K562 (cell line): ENCODE measurements at regions not wholly inside any gene's neighbourhood (a gene's known extent, or its start where the extent isn't known, plus 50 kb on each side); places are given as distances from the start of the nearest gene placed in this dataset.
"Not testable (repeated sequence)": the region's sequence is repeated elsewhere in the genome, so short reads cannot be mapped to it uniquely, and the experiment has no call there.

Experiments used
- ATAC-seq: fragments of 200-7000 bp; cut with Tn5 transposase; 3 replicates; pipeline ENCODE4 v1.9.1; 2020; ENCODE audit warnings: moderate library complexity
- BruUV-seq: library from RNA; stranded (reverse); fragments of 400-500 nt; replicated peaks from 2 replicates; lab custom pipeline; 2021; lab: Mats Ljungman, UMichigan
- CTCF ChIA-PET: fragments of 300-600 bp; formaldehyde crosslinking; extraction: SDS; loops from one replicate; lab custom pipeline; 2021; ENCODE audit warnings: low intra/inter-chr PET ratio; lab: Yijun Ruan, JAX
- POLR2A ChIA-PET: fragments of 300-600, 350-650 bp; sonication (Branson Sonifier 250); formaldehyde crosslinking; extraction: SDS; loops from one replicate; lab custom pipeline; 2021; ENCODE audit warnings: antibody characterized with exemption, inconsistent platforms; lab: Yijun Ruan, JAX
- DNase-seq, 4 experiments: peaks; one replicate each; pipeline versions ENCODE4 v3.0.0 to v3.0.0-alpha.2; 2011 to 2018; ENCODE audit warnings: low spot score in 3 of 4, mixed read lengths in 3 of 4; ENCODE audit errors: extremely low read depth in 1 of 4
- FAIRE-seq: peaks from 2 replicates; lab custom pipeline; 2011; peaks lifted over from hg19 to GRCh38; lab: Jason Lieb, UNC
- H2AFZ ChIP-seq: 2 replicates; pipeline ENCODE4 v1.6.0; 2011; ENCODE audit warnings: low read depth, low read length, control low read depth, inconsistent platforms
- H3K27ac ChIP-seq: fragments of 200-600 bp; 3 replicates; pipeline ENCODE4 v1.8.0; 2011; ENCODE audit warnings: low read depth, mild to moderate bottlenecking, control low read depth, inconsistent platforms, low read length, moderate library complexity, mixed read lengths; ENCODE audit errors: extremely low read depth
- H3K27me3 ChIP-seq, 2 experiments: fragments of 300-600 bp in 1 of 2; 2 replicates in 1 of 2; 3 replicates in 1 of 2; pipeline versions ENCODE4 v1.6.0 to v1.8.0; 2011; ENCODE audit warnings: inconsistent platforms in 2 of 2, low read length in 2 of 2, mild to moderate bottlenecking in 1 of 2, mixed read lengths in 1 of 2, moderate library complexity in 1 of 2; ENCODE audit not compliant: control insufficient read depth in 2 of 2, insufficient read depth in 2 of 2
- H3K36me3 ChIP-seq: fragments of 300-600 bp; 3 replicates; pipeline ENCODE4 v1.8.0; 2011; ENCODE audit warnings: mild to moderate bottlenecking, low read length, inconsistent platforms; ENCODE audit not compliant: control insufficient read depth, insufficient read depth
- H3K4me1 ChIP-seq, 2 experiments: fragments of 200-600 bp in 1 of 2; replicated peaks in 1 of 2; 2 replicates in 1 of 2; 3 replicates in 1 of 2; pipeline versions ENCODE4 v1.5.1 to v1.8.0; 2011; ENCODE audit warnings: inconsistent platforms in 2 of 2, low read length in 2 of 2, mild to moderate bottlenecking in 1 of 2, mixed read lengths in 1 of 2, moderate library complexity in 1 of 2; ENCODE audit not compliant: control insufficient read depth in 2 of 2, insufficient read depth in 2 of 2
- H3K4me2 ChIP-seq: 2 replicates; pipeline ENCODE4 v1.6.1; 2011; ENCODE audit warnings: low read length, control low read depth, inconsistent platforms, mixed read lengths; ENCODE audit not compliant: insufficient read depth
- H3K4me3 ChIP-seq: fragments of 200-600 bp; sonication (generic), shearing (Covaris generic); 2 replicates; pipeline ENCODE4 v1.5.1; 2016; ENCODE audit warnings: control low read depth, inconsistent platforms
- H3K79me2 ChIP-seq: fragments of 200-600 bp; 3 replicates; pipeline ENCODE4 v1.8.0; 2011; ENCODE audit warnings: low read length, inconsistent platforms; ENCODE audit not compliant: control insufficient read depth, insufficient read depth
- H3K9ac ChIP-seq, 2 experiments: 2 replicates each; pipeline versions ENCODE4 v1.6.0 to v1.6.1; 2011; ENCODE audit warnings: low read depth in 2 of 2, low read length in 2 of 2, control low read depth in 1 of 2, inconsistent platforms in 1 of 2, mild to moderate bottlenecking in 1 of 2, mixed read lengths in 1 of 2; ENCODE audit not compliant: insufficient read depth in 1 of 2
- H3K9me1 ChIP-seq: one replicate; pipeline ENCODE4 v1.6.0; 2011; ENCODE audit warnings: inconsistent platforms, mild to moderate bottlenecking, low read length, moderate library complexity; ENCODE audit not compliant: control insufficient read depth, insufficient read depth
- H3K9me3 ChIP-seq: replicated peaks from 2 replicates; pipeline ENCODE4 v1.5.1; 2011; ENCODE audit warnings: low read depth, low read length, inconsistent platforms; ENCODE audit not compliant: control insufficient read depth, insufficient read depth
- H4K20me1 ChIP-seq: replicated peaks from 2 replicates; pipeline ENCODE4 v1.6.1; 2011; ENCODE audit warnings: low read length, inconsistent platforms, mixed read lengths; ENCODE audit not compliant: control insufficient read depth, insufficient read depth
- WGBS: fragments of 100-300 bp; shearing (Covaris generic); methylation state at CpG from one replicate; pipeline ENCODE4 v1.1.6; 2016; ENCODE audit warnings: low coverage, mixed read lengths; ENCODE audit not compliant: insufficient coverage; ENCODE audit errors: missing lambda C conversion rate; 5-methylcytosine and 5-hydroxymethylcytosine counted together
- in situ Hi-C: fragments of 300-500 bp; cut with MboI; formaldehyde crosslinking; loops from 4 replicates; pipeline ENCODE4 v1.15.0; 2018; ENCODE audit warnings: inconsistent platforms, mixed read lengths
- intact Hi-C: fragments of 100-400 bp; cut with micrococcal nuclease; formaldehyde crosslinking; loops from 2 replicates; pipeline ENCODE4 v1.14.2; 2022
- TF ChIP-seq, protein P1 (sequence below): fragments of 450-650 bp; conservative IDR thresholded peaks from 2 replicates; pipeline ENCODE4 v1.6.1; 2016; ENCODE audit warnings: missing genetic modification characterization, low read depth, mild to moderate bottlenecking, missing compliant biosample characterization, moderate library complexity

DNA sequence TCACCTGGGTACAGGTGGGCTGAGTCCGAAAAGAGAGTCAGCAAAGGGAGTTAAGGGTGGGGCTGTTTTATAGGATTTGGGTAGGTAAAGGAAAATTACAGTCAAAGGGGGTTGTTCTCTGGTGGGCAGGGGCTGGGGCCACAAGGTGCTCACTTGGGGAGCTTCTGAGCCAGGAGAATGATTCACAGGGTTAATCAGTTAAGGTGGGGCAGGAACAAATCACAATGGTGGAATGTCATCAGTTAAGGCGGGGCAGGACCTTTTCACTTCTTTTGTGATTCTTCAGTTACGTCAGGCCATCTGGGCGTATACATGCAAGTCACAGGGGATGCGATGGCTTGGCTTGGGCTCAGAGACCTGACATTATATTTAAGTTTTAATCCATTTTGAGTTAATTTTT lies 179.7 kb upstream of the TRPC7 start:
- H4K20me1 ChIP-seq, H3K27ac ChIP-seq, BruUV-seq, H3K79me2 ChIP-seq, DNase-seq, H3K9me3 ChIP-seq, ATAC-seq, FAIRE-seq, H3K4me3 ChIP-seq, H2AFZ ChIP-seq, H3K9ac ChIP-seq, CTCF ChIA-PET, H3K36me3 ChIP-seq, H3K27me3 ChIP-seq, in situ Hi-C loops, intact Hi-C loops, POLR2A ChIA-PET, H3K9me1 ChIP-seq, H3K4me1 ChIP-seq, H3K4me2 ChIP-seq: not testable (repeated sequence)
- WGBS: 22% methylated on average over 3 of the region's 5 CpGs

DNA sequence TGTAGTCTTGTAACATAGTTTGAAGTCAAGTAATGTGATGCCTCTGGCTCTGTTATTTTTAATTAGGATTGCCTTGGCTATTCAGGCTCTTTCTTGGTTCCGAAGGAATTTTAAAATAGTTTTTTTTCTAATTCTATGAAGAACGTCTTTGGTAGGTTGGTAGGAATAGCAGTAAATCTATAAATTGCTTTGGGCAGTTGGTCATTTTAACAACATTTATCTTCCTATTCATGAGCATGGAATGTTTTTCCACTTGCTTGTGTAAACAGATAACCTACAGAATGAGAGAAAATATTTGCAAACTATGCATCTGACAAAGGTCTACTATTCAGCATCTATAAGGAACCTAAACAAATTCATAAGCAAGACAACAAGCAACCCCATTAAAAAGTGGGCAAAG lies 173.2 kb upstream of the TRPC7 start:
- WGBS: 28% methylated on average over 2 of the region's 2 CpGs
- ChIA-PET CTCF (no interaction called here), POLR2A (no interaction called here)
- H3K9me3 ChIP-seq: no peaks in the 10 kb centered on the region
- H3K9ac ChIP-seq: no peak overlapping the region
- intact Hi-C loops: no loop called here
- ATAC-seq (no peak), DNase-seq (no peak), FAIRE-seq (no peak)
- no TSS peak for BruUV-seq
- no peak overlapping the region for H3K4me2 ChIP-seq
- no peak overlapping the region for H2AFZ ChIP-seq
- H3K9me1 ChIP-seq: no peaks in the 10 kb centered on the region
- H3K4me3 ChIP-seq: no peak overlapping the region
- TF ChIP-seq, protein P1, sequence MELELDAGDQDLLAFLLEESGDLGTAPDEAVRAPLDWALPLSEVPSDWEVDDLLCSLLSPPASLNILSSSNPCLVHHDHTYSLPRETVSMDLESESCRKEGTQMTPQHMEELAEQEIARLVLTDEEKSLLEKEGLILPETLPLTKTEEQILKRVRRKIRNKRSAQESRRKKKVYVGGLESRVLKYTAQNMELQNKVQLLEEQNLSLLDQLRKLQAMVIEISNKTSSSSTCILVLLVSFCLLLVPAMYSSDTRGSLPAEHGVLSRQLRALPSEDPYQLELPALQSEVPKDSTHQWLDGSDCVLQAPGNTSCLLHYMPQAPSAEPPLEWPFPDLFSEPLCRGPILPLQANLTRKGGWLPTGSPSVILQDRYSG: no peak
- no peaks in the 10 kb centered on the region for H4K20me1 ChIP-seq
- no peaks in the 10 kb centered on the region for H3K27me3 ChIP-seq
- no peak overlapping the region for H3K27ac ChIP-seq
- in situ Hi-C loops: no loop called here
- no peaks in the 10 kb centered on the region for H3K4me1 ChIP-seq
- H3K36me3 ChIP-seq: no peaks in the 10 kb centered on the region
- H3K79me2 ChIP-seq: no peaks in the 10 kb centered on the region
